H9 (cell line): ENCODE measurements at regions not wholly inside any gene's neighbourhood (a gene's known extent, or its start where the extent isn't known, plus 50 kb on each side); places are given as distances from the start of the nearest gene placed in this dataset.

Experiments used
- DNase-seq: peaks from one replicate; pipeline ENCODE4 v3.0.0-alpha.2; 2017
- H2AFZ ChIP-seq: one replicate; pipeline ENCODE4 v1.6.1; 2013; ENCODE audit warnings: mild to moderate bottlenecking, low read length, control low read depth, moderate library complexity
- H2AK5ac ChIP-seq: 2 replicates; pipeline ENCODE4 v1.6.1; 2013; ENCODE audit warnings: low read length, control low read depth, mixed read lengths; ENCODE audit not compliant: insufficient read length
- H2BK120ac ChIP-seq: one replicate; pipeline ENCODE4 v1.6.1; 2013; ENCODE audit warnings: low read depth, mild to moderate bottlenecking, low read length, control low read depth, inconsistent platforms; ENCODE audit not compliant: poor library complexity, severe bottlenecking
- H2BK12ac ChIP-seq: 2 replicates; pipeline ENCODE4 v1.6.1; 2013; ENCODE audit warnings: low read length, control low read depth, mixed read lengths, low read depth; ENCODE audit not compliant: insufficient read length
- H2BK15ac ChIP-seq: 2 replicates; pipeline ENCODE4 v1.6.1; 2013; ENCODE audit warnings: low read depth, low read length, control low read depth
- H2BK20ac ChIP-seq: one replicate; pipeline ENCODE4 v1.6.1; 2013; ENCODE audit warnings: low read depth, mild to moderate bottlenecking, low read length, control low read depth, inconsistent platforms; ENCODE audit not compliant: poor library complexity, severe bottlenecking
- H2BK5ac ChIP-seq: 2 replicates; pipeline ENCODE4 v1.6.1; 2013; ENCODE audit warnings: low read length, control low read depth, mixed read lengths; ENCODE audit not compliant: insufficient read length
- H3K14ac ChIP-seq: 2 replicates; pipeline ENCODE4 v1.6.1; 2013; ENCODE audit warnings: low read length, control low read depth; ENCODE audit not compliant: insufficient read depth
- H3K18ac ChIP-seq: 2 replicates; pipeline ENCODE4 v1.6.1; 2013; ENCODE audit warnings: low read depth, mild to moderate bottlenecking, mixed read lengths, low read length, control low read depth; ENCODE audit not compliant: insufficient read length
- H3K23ac ChIP-seq: 2 replicates; pipeline ENCODE4 v1.6.1; 2013; ENCODE audit warnings: low read length, control low read depth, mixed read lengths, low read depth; ENCODE audit not compliant: insufficient read length
- H3K23me2 ChIP-seq: 2 replicates; pipeline ENCODE4 v1.6.1; 2013; ENCODE audit warnings: low read depth, mild to moderate bottlenecking, mixed read lengths, low read length, control low read depth; ENCODE audit not compliant: insufficient read length, poor library complexity, severe bottlenecking
- H3K27ac ChIP-seq: 2 replicates; pipeline ENCODE4 v1.5.1; 2013; ENCODE audit warnings: low read length, control low read depth, mixed read lengths, low read depth; ENCODE audit not compliant: insufficient read length
- H3K27me3 ChIP-seq: 2 replicates; pipeline ENCODE4 v1.6.1; 2013; ENCODE audit warnings: low read length, control low read depth, inconsistent platforms; ENCODE audit not compliant: insufficient read depth
- H3K4ac ChIP-seq: 2 replicates; pipeline ENCODE4 v1.6.1; 2013; ENCODE audit warnings: low read depth, mild to moderate bottlenecking, control low read depth, inconsistent platforms, low read length, moderate library complexity
- H3K4me1 ChIP-seq: 2 replicates; pipeline ENCODE4 v1.6.1; 2013; ENCODE audit warnings: low read length, control low read depth, inconsistent platforms; ENCODE audit not compliant: insufficient read depth
- H3K4me2 ChIP-seq: 2 replicates; pipeline ENCODE4 v1.6.1; 2013; ENCODE audit warnings: low read length, control low read depth, mixed read lengths; ENCODE audit not compliant: insufficient read length, insufficient read depth
- H3K56ac ChIP-seq: 2 replicates; pipeline ENCODE4 v1.6.1; 2013; ENCODE audit warnings: low read depth, mild to moderate bottlenecking, mixed read lengths, low read length, control low read depth; ENCODE audit not compliant: insufficient read length
- H3K79me1 ChIP-seq: 2 replicates; pipeline ENCODE4 v1.6.1; 2013; ENCODE audit warnings: low read depth, mild to moderate bottlenecking, moderate library complexity, low read length, control low read depth, inconsistent platforms; ENCODE audit not compliant: insufficient read depth, poor library complexity, severe bottlenecking
- H3K79me2 ChIP-seq: 2 replicates; pipeline ENCODE4 v1.6.1; 2013; ENCODE audit warnings: low read length, control low read depth, inconsistent platforms; ENCODE audit not compliant: insufficient read depth
- H3K9ac ChIP-seq: 2 replicates; pipeline ENCODE4 v1.6.1; 2013; ENCODE audit warnings: low read length, control low read depth, mixed read lengths; ENCODE audit not compliant: insufficient read length; ENCODE audit errors: extremely low read depth
- H3K9me3 ChIP-seq: one replicate; pipeline ENCODE4 v1.6.1; 2013; ENCODE audit warnings: low read depth, low read length, inconsistent platforms; ENCODE audit not compliant: control insufficient read depth
- H3T11ph ChIP-seq: one replicate; pipeline ENCODE4 v1.6.1; 2013; ENCODE audit warnings: mild to moderate bottlenecking, low read length, control low read depth, inconsistent platforms
- H4K20me1 ChIP-seq: one replicate; pipeline ENCODE4 v1.6.1; 2013; ENCODE audit not compliant: control insufficient read depth, insufficient read length, insufficient read depth
- H4K5ac ChIP-seq: 2 replicates; pipeline ENCODE4 v1.6.1; 2013; ENCODE audit warnings: low read depth, mild to moderate bottlenecking, mixed read lengths, low read length, control low read depth; ENCODE audit not compliant: insufficient read length
- H4K8ac ChIP-seq: replicated peaks from 2 replicates; pipeline ENCODE4 v1.6.1; 2013; ENCODE audit warnings: low read length, control low read depth, mixed read lengths, low read depth; ENCODE audit not compliant: insufficient read length
- H4K91ac ChIP-seq: 2 replicates; pipeline ENCODE4 v1.6.1; 2013; ENCODE audit warnings: low read depth, mild to moderate bottlenecking, moderate library complexity, mixed read lengths, low read length, control low read depth; ENCODE audit not compliant: insufficient read length
- H3K27ac Mint-ChIP-seq, 3 experiments: 2 replicates in 2 of 3; 3 replicates in 1 of 3; pipeline ENCODE4 v1.8.0; 2020 to 2021; ENCODE audit warnings: mixed read lengths in 3 of 3, mild to moderate bottlenecking in 1 of 3, moderate library complexity in 1 of 3
- H3K27me3 Mint-ChIP-seq: 2 replicates; pipeline ENCODE4 v1.8.0; 2021; ENCODE audit warnings: low read depth, mild to moderate bottlenecking, moderate library complexity, mixed read lengths
- H3K36me3 Mint-ChIP-seq, 3 experiments: 2 replicates in 2 of 3; 3 replicates in 1 of 3; pipeline ENCODE4 v1.8.0; 2020 to 2021; ENCODE audit warnings: low read depth in 3 of 3, mixed read lengths in 3 of 3; ENCODE audit not compliant: insufficient read depth in 1 of 3
- H3K4me1 Mint-ChIP-seq, 2 experiments: 2 replicates each; pipeline ENCODE4 v1.8.0; 2020; ENCODE audit warnings: mixed read lengths in 2 of 2
- H3K4me3 Mint-ChIP-seq, 2 experiments: 2 replicates in 1 of 2; 3 replicates in 1 of 2; pipeline ENCODE4 v1.8.0; 2020 to 2021; ENCODE audit warnings: mild to moderate bottlenecking in 2 of 2, mixed read lengths in 2 of 2, moderate library complexity in 1 of 2
- H3K9me3 Mint-ChIP-seq, 2 experiments: 2 replicates in 1 of 2; 3 replicates in 1 of 2; pipeline ENCODE4 v1.8.0; 2020; ENCODE audit warnings: mild to moderate bottlenecking in 2 of 2, mixed read lengths in 2 of 2, moderate library complexity in 1 of 2
- CTCF ChIP-seq: fragments of 200-600 bp; sonication (generic); conservative IDR thresholded peaks from 3 replicates; pipeline ENCODE4 v1.8.0; 2021; ENCODE audit warnings: antibody characterized with exemption, mild to moderate bottlenecking
- WGBS: extraction: QIAGEN DNeasy Blood & Tissue Kit; methylation state at CpG from one replicate; pipeline ENCODE4 v1.1.7; 2013; ENCODE audit warnings: missing lambda C conversion rate, low lambda C conversion rate, mixed read lengths; ENCODE audit not compliant: insufficient read length; ENCODE audit errors: extremely low coverage; 5-methylcytosine and 5-hydroxymethylcytosine counted together

GRCh38 chr1:244218220-244218619, 167.1 kb downstream of the ZBTB18 start:
- Histone ChIP-seq H4K91ac (no peak overlapping the region), H3K27me3 (no peaks in the 10 kb centered on the region), H3K23ac (no peak overlapping the region), H2BK12ac (no peak overlapping the region), H4K20me1 (no peaks in the 10 kb centered on the region), H3K27ac (no peak overlapping the region), H3K18ac (no peak overlapping the region), H3T11ph (no peak overlapping the region), H3K4ac (no peak overlapping the region), H3K4me2 (no peak overlapping the region), H2BK5ac (no peak overlapping the region), H3K14ac (no peak overlapping the region), H3K79me2 (no peaks in the 10 kb centered on the region), H4K5ac (no peak overlapping the region), H2BK15ac (no peak overlapping the region), H3K9me3 (no peaks in the 10 kb centered on the region), H2BK120ac (no peak overlapping the region), H4K8ac (no peak overlapping the region), H3K23me2 (no peaks in the 10 kb centered on the region), H2BK20ac (no peak overlapping the region), H3K9ac (no peak overlapping the region), H3K4me1 (no peaks in the 10 kb centered on the region), H3K79me1 (no peaks in the 10 kb centered on the region), H2AK5ac (no peak overlapping the region), H3K56ac (no peak overlapping the region), H2AFZ (no peak overlapping the region)
- no peak for DNase-seq
- H3K4me1 Mint-ChIP-seq, result peaks cover 7 to 9% of the 10 kb centered on the region in 2 experiments; a peak in 3 of 4 replicates
- peaks cover 0 to 5% (median 1%) of the 10 kb centered on the region in 3 experiments; a peak in 3 of 7 replicates for H3K36me3 Mint-ChIP-seq
- peaks cover 7% of the 10 kb centered on the region for H3K27me3 Mint-ChIP-seq
- H3K9me3 Mint-ChIP-seq, result peaks cover 3 to 9% of the 10 kb centered on the region in 2 experiments; a peak in 3 of 5 replicates
- H3K27ac Mint-ChIP-seq, result no peak overlapping the region
- no peak overlapping the region for H3K4me3 Mint-ChIP-seq
- no CpG with 5 or more reads among the region's 9 CpGs for WGBS
- TF ChIP-seq CTCF, result no peak
